ENCODE measurements at regions not wholly inside any gene's neighbourhood (a gene's known extent, or its start where the extent isn't known, plus 50 kb on each side); places are given as distances from the start of the nearest gene placed in this dataset.
"Not testable (repeated sequence)": the region's sequence is repeated elsewhere in the genome, so short reads cannot be mapped to it uniquely, and the experiment has no call there.

DNA sequence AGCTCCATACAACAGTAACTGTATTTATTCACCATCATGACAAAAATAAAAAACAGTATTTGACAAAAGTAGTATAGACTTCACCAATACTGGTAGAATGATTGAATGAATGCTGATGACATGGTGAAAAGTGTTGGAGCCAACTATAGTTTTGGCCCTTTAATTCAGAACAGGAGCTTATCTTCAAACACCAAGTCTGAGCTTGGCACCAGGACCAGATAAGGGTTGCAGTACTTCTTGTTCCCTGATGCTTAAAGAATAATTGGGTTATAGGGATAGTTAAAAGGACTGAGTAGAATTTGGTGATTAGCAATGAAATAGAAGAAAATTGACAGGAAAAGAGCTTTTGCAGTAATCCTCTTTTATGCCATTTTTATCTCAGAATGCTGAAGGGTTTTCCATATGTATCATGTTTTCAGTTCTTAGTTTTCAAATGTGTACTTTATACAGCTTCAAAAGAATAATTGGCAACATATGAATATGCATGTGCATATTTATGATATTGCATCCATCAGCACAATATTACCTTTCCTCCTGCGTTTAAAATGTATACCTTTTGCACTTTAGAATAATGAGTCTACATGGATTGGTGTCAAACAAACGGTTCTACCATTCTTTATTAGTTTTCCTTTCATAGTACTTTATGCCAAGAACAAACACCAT, 214.2 kb upstream of the ARHGAP42 start:
- Mint-ChIP-seq H3K9me3 (peaks cover 28% of the 10 kb centered on the region), H3K27me3 (no peaks in the 10 kb centered on the region), H3K4me3 (no peak overlapping the region), H3K36me3 (ENCODE audit: insufficient read depth) (no peaks in the 10 kb centered on the region), H3K4me1 (no peaks in the 10 kb centered on the region), H3K27ac (ENCODE audit: low read depth) (no peak overlapping the region)
- ATAC-seq (replicated peaks; ENCODE audit: extremely low read depth, poor library complexity, severe bottlenecking), result no peak
- no peak for DNase-seq (ENCODE audit: low spot score in 2 of 2)

DNA sequence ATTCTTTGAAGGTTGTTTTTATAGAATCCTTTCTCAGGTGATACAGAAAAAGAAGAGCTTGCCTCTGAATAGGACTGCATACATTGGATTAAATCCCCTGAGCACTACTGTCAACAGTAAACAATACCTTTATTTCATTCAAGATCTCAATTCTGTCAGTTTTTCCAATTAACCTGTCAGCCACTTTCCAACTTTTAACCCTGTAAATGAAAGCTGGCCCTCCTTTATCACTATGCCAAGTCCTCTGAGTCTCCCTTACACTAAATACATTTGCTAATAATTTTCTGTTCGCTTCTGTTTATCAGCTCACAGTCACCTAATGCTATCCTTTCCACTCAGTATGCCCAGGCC, 213.7 kb upstream of the ARHGAP42 start:
- no peaks in the 10 kb centered on the region for H3K36me3 Mint-ChIP-seq (ENCODE audit: insufficient read depth)
- H3K27ac Mint-ChIP-seq (ENCODE audit: low read depth), result no peak overlapping the region
- ATAC-seq (replicated peaks; ENCODE audit: extremely low read depth, poor library complexity, severe bottlenecking), result no peak
- DNase-seq (ENCODE audit: low spot score in 2 of 2), result no peak
- no peaks in the 10 kb centered on the region for H3K4me1 Mint-ChIP-seq
- peaks cover 25% of the 10 kb centered on the region for H3K9me3 Mint-ChIP-seq
- no peak overlapping the region for H3K4me3 Mint-ChIP-seq
- no peaks in the 10 kb centered on the region for H3K27me3 Mint-ChIP-seq

DNA sequence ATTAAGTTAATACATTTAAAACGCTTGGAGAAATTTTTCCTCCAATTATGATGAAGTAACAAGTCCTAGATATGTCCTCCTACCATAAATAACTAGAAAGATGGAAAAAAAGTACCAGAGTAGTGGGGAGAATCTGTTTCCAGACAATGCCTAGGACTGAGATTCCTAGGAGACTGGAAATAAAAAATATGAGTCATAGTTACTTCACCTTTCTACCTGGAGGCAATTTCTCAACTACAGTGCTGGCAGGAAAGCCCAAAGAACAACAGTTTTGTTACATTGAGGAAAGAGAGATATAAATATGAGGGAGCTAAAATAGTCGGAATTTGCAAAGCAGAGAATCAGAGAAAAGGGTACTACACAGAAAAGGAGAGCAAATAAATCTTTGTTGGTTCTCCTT, 202.1 kb upstream of the ARHGAP42 start:
- H3K27ac Mint-ChIP-seq (ENCODE audit: low read depth), result no peak overlapping the region
- peaks cover 33% of the 10 kb centered on the region for H3K9me3 Mint-ChIP-seq
- no peaks in the 10 kb centered on the region for H3K27me3 Mint-ChIP-seq
- H3K36me3 Mint-ChIP-seq (ENCODE audit: insufficient read depth), result no peaks in the 10 kb centered on the region
- H3K4me1 Mint-ChIP-seq, result no peaks in the 10 kb centered on the region
- ATAC-seq (replicated peaks; ENCODE audit: extremely low read depth, poor library complexity, severe bottlenecking) (no peak), DNase-seq (ENCODE audit: low spot score in 2 of 2) (no peak)
- no peak overlapping the region for H3K4me3 Mint-ChIP-seq

DNA sequence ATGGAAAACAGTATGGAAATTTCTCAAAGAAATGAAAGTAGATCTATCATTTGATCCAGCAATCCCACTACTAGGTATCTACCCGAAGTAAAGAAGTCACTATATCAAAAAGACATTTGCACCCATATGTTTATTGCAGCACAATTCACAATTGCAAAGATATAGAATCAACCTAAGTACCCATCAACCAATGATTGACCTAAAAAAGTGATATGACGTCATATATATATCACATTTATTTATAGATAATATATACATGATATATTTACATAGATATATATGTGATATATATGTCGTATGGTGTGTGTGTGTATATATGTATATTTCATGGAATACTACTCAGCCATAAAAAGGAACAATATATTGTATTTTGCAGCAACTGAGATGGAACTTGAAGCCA, 188.3 kb upstream of the ARHGAP42 start:
- ATAC-seq (replicated peaks; ENCODE audit: extremely low read depth, poor library complexity, severe bottlenecking) (no peak), DNase-seq (ENCODE audit: low spot score in 2 of 2) (no peak)
- Mint-ChIP-seq H3K4me1 (no peaks in the 10 kb centered on the region), H3K9me3 (peaks cover 26% of the 10 kb centered on the region), H3K36me3 (ENCODE audit: insufficient read depth) (no peaks in the 10 kb centered on the region), H3K27ac (ENCODE audit: low read depth) (no peak overlapping the region), H3K27me3 (no peaks in the 10 kb centered on the region), H3K4me3 (no peak overlapping the region)

DNA sequence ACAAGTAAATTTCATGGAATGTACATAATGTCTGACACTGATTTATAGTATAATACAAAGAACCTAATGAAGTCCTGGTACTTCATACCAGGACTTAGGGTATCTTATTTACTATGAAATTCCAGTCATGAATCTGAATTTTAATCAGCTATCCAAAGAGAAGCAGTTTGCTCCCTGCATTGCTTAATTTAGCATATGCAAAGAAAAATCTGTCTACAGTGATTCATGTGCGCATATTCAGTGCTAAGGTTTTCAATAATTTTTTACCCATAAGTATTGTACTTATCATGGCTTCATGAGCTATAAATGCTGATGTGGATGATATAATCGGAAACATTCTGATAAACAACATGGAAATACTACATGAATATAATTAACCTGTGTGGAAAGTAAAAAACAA, 185.6 kb upstream of the ARHGAP42 start:
- H3K27ac Mint-ChIP-seq (ENCODE audit: low read depth), result no peak overlapping the region
- no peaks in the 10 kb centered on the region for H3K36me3 Mint-ChIP-seq (ENCODE audit: insufficient read depth)
- no peaks in the 10 kb centered on the region for H3K27me3 Mint-ChIP-seq
- no peak for ATAC-seq (replicated peaks; ENCODE audit: extremely low read depth, poor library complexity, severe bottlenecking)
- H3K9me3 Mint-ChIP-seq, result peaks cover 22% of the 10 kb centered on the region
- no peak overlapping the region for H3K4me3 Mint-ChIP-seq
- no peaks in the 10 kb centered on the region for H3K4me1 Mint-ChIP-seq
- no peak for DNase-seq (ENCODE audit: low spot score in 2 of 2)

DNA sequence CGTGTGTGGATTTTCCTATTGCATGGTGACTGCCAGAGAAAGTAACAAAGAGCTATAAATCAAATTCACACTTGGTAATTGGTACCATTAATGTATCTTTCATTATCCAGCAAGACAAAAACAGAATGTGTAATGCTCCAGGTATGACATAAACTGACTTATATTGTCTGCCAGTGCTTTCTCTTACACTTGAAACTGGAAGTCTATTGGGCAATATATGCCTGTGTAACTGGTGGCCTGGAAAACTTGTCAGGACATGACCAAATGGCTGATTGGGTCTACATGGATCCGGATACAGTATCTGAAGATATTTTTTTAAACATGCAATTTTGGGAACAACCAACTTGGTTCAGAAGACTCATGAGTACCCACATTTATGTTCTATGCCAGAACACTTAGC, 174.6 kb upstream of the ARHGAP42 start:
- Mint-ChIP-seq H3K27me3 (no peaks in the 10 kb centered on the region), H3K36me3 (ENCODE audit: insufficient read depth) (no peaks in the 10 kb centered on the region), H3K9me3 (peaks cover 22% of the 10 kb centered on the region), H3K4me1 (no peaks in the 10 kb centered on the region), H3K27ac (ENCODE audit: low read depth) (no peak overlapping the region), H3K4me3 (no peak overlapping the region)
- ATAC-seq (replicated peaks; ENCODE audit: extremely low read depth, poor library complexity, severe bottlenecking), result no peak
- DNase-seq (ENCODE audit: low spot score in 2 of 2), result no peak

DNA sequence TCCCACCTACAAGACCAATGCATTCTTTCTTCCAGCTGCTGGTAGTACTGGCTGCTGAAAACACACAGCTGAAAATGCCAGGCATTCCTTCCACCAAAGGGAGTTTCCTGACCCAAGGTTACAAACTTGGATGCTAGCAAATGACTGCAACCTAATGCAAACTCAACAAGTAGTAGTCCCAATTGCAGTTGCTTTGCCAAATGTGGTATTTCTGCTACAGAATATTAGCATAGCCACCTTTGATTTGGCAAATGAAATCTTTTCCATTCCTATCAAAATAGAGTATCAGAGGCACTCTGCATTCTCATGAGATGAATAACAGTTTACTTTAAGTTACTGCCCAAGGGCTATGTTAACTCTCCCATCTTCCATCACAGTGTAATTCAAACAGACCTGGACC, 172.0 kb upstream of the ARHGAP42 start:
- DNase-seq (ENCODE audit: low spot score in 2 of 2) (no peak), ATAC-seq (replicated peaks; ENCODE audit: extremely low read depth, poor library complexity, severe bottlenecking) (no peak)
- Mint-ChIP-seq H3K27ac (ENCODE audit: low read depth) (no peak overlapping the region), H3K27me3 (no peaks in the 10 kb centered on the region), H3K9me3 (peaks cover 20% of the 10 kb centered on the region), H3K4me3 (no peak overlapping the region), H3K36me3 (ENCODE audit: insufficient read depth) (no peaks in the 10 kb centered on the region), H3K4me1 (no peaks in the 10 kb centered on the region)

DNA sequence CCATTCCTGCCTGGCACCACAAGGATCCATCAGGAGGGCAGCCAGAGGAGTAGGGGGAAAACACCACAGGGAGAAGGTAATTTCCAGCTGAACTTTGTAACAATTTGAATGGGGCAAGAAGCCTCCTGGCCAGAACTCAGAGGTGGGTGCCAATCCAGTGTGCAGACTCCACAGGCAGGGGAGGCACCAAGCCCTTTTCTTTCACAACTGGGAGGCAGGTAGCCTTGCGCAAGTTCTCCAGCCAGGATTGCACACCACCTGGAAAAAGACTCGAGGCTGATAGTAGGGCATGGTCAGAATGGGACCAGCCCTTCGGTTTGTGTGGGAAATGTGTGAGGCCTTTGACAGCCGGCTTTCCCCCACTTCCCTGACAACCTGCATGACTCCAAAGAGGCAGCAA, 161.9 kb upstream of the ARHGAP42 start:
- DNase-seq (ENCODE audit: low spot score in 2 of 2) (no peak), ATAC-seq (replicated peaks; ENCODE audit: extremely low read depth, poor library complexity, severe bottlenecking) (no peak)
- H3K36me3 Mint-ChIP-seq (ENCODE audit: insufficient read depth), result no peaks in the 10 kb centered on the region
- H3K27ac Mint-ChIP-seq (ENCODE audit: low read depth), result no peak overlapping the region
- H3K27me3 Mint-ChIP-seq, result no peaks in the 10 kb centered on the region
- no peak overlapping the region for H3K4me3 Mint-ChIP-seq
- H3K9me3 Mint-ChIP-seq, result peaks cover 29% of the 10 kb centered on the region
- no peaks in the 10 kb centered on the region for H3K4me1 Mint-ChIP-seq

DNA sequence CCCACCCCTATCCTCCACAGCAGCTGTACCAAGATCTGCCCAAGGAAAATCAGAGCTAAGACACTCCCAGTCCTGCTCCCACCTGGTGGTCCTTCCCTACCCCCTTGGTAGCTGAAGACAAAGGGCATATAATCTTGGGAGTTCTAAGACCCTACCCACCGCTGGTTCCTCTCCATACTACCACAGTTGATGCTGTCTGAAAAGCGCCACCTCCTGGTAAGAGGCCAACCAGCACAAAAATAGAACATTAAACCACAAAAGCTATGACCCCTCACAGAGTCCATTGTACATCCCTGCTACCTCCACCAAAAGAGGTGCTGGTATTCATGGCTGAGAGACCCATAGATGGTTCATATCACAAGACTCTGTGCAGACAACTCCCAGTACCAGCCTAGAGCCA, 161.5 kb upstream of the ARHGAP42 start:
- H3K9me3 Mint-ChIP-seq, result peaks cover 32% of the 10 kb centered on the region
- no peaks in the 10 kb centered on the region for H3K27me3 Mint-ChIP-seq
- H3K36me3 Mint-ChIP-seq (ENCODE audit: insufficient read depth), result no peaks in the 10 kb centered on the region
- no peak for DNase-seq (ENCODE audit: low spot score in 2 of 2)
- no peak for ATAC-seq (replicated peaks; ENCODE audit: extremely low read depth, poor library complexity, severe bottlenecking)
- no peak overlapping the region for H3K27ac Mint-ChIP-seq (ENCODE audit: low read depth)
- no peak overlapping the region for H3K4me3 Mint-ChIP-seq
- H3K4me1 Mint-ChIP-seq, result no peaks in the 10 kb centered on the region

DNA sequence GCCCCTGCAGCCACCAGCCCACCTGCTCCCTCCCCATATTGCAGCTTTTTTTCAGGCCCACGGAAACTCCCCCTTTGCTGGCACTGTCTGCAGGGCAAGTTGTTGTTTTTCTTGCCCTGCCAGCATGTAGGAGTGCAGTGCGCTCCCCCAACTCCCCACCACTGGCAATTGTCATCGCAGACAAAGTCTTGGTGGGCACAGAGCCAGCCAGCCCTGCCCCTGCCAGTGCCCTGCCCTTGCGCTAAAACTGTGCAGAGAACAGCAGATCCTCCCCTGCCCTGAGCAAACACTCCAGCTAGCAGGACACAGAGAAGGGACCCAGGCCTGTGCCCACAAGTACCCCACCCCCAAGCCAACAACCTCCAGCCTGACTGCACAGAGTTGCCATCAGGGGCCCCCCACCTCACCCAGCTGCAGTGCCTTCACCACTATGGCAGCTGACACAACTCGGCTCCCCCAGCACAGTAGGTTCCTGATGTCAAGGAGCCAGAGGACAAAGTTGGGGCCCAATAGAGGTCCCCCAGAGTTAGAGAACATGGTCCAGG, 158.1 kb upstream of the ARHGAP42 start:
- no peak for ATAC-seq (replicated peaks; ENCODE audit: extremely low read depth, poor library complexity, severe bottlenecking)
- DNase-seq (ENCODE audit: low spot score in 2 of 2), result no peak
- Mint-ChIP-seq H3K36me3 (ENCODE audit: insufficient read depth) (no peaks in the 10 kb centered on the region), H3K27ac (ENCODE audit: low read depth) (no peak overlapping the region), H3K4me1 (no peaks in the 10 kb centered on the region), H3K27me3 (no peaks in the 10 kb centered on the region), H3K4me3 (no peak overlapping the region), H3K9me3 (peaks cover 43% of the 10 kb centered on the region)

DNA sequence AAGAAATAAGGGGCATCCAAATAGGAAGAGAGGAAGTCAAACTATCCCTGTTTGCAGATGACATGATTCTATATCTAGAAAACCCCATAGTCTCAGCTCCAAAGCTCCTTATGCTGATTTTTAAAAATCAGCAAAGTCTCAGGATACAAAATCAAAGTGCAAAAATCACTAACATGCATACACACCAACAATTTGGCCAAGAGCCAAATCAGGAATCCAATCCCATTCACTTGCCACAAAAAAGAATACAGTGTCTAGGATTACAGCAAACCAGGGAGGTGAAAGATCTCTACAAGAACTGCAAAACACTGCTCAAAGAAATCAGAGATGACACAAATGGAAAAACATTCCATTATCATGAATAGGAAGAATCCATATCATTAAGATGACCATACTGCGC, 155.8 kb upstream of the ARHGAP42 start:
- H3K36me3 Mint-ChIP-seq (ENCODE audit: insufficient read depth); H3K4me3 Mint-ChIP-seq; H3K27ac Mint-ChIP-seq (ENCODE audit: low read depth); H3K27me3 Mint-ChIP-seq; H3K4me1 Mint-ChIP-seq; ATAC-seq (replicated peaks; ENCODE audit: extremely low read depth, poor library complexity, severe bottlenecking); DNase-seq (ENCODE audit: low spot score in 2 of 2): not testable (repeated sequence)
- H3K9me3 Mint-ChIP-seq, result peaks cover 33% of the 10 kb centered on the region

DNA sequence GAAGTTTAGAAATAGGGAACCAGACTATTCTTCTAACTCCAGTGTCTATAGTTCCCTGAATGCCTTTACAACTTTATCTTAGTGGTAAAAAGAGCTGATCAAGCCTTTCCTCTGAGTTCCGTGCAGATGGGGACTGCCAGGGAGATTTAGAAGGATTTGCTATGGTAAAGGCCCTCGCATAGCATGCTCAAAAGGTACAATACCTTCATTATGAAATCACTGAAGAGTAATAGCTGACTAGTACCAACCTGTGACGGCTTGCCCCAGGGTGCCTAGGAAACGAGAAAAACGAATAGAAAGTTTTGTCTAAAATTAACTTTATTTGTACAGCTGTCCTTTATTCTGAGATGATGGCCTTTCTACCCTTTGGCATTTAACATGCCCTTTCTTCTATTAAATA, 150.1 kb upstream of the ARHGAP42 start:
- H3K27ac Mint-ChIP-seq (ENCODE audit: low read depth), result no peak overlapping the region
- no peaks in the 10 kb centered on the region for H3K4me1 Mint-ChIP-seq
- ATAC-seq (replicated peaks; ENCODE audit: extremely low read depth, poor library complexity, severe bottlenecking), result no peak
- H3K36me3 Mint-ChIP-seq (ENCODE audit: insufficient read depth), result no peaks in the 10 kb centered on the region
- H3K4me3 Mint-ChIP-seq, result no peak overlapping the region
- H3K27me3 Mint-ChIP-seq, result no peaks in the 10 kb centered on the region
- DNase-seq (ENCODE audit: low spot score in 2 of 2), result no peak
- H3K9me3 Mint-ChIP-seq, result peaks cover 23% of the 10 kb centered on the region

DNA sequence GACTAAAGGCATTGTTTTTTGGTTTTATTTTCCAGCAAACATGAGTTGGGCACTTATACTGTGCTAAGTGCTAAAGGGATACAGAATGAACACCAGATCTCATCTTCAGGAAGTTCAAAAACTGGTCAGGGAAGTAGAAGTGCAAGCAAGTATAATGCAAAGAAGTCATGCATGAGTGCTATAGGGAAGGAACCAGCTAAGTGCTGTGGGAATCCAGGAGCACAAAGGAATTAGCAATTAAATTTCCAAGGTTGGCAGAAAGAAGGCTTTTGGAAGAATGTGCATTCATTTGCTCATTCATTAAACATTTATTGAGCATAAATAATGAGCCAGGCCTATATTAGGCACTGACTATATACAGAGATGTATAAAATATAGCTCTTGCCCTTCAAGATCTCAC, 143.7 kb upstream of the ARHGAP42 start:
- Mint-ChIP-seq H3K27ac (ENCODE audit: low read depth) (no peak overlapping the region), H3K4me3 (no peak overlapping the region), H3K4me1 (no peaks in the 10 kb centered on the region), H3K27me3 (no peaks in the 10 kb centered on the region), H3K36me3 (ENCODE audit: insufficient read depth) (no peaks in the 10 kb centered on the region), H3K9me3 (peaks cover 10% of the 10 kb centered on the region)
- no peak for ATAC-seq (replicated peaks; ENCODE audit: extremely low read depth, poor library complexity, severe bottlenecking)
- no peak for DNase-seq (ENCODE audit: low spot score in 2 of 2)

Data from central memory CD8-positive, alpha-beta T cell (primary cell).